ENCODE measurements at regions not wholly inside any gene's neighbourhood (a gene's known extent, or its start where the extent isn't known, plus 50 kb on each side); places are given as distances from the start of the nearest gene placed in this dataset.

DNA sequence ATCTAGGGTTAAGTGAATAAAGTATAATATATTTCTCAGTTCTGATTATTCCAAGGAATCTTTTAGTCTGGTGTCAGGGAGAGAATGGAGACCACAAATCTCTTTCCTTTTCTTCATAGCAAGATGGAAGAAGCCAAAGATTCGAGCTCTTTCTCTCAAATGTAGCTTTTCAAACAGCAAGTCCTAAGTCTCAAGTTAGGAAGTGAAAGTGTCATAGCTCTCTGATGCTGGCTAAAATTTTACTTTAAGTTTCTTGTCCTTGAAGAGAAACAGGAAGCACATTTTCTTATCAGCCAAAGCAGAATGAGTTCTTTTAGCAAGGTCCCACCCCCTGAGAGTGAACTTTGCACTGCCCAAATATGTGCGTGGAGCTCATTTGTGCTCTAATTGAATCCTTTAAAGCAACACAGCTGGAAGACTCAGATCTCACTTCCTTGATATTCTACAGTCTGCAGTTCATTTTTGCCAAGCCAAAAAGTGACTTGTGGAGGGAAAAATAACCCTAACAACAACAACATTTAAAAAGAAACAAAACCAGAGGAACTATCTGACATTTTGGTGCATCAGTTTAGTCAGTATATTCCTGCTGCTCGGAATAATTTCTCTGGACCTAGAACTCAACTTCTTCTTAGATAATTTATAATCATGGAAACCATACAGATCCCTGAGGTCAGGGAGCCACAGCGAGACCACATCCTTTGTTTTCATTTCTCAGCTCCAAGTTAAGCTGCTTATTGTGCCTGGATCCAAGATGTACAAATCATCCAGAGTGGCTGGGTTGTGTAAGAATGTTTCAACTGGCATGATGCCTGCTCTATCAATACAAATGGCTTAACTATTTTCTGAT is 238.7 kb upstream of the P2RY1 start:
- TF ChIP-seq GATA3 (IDR thresholded peaks at IDR 0.05; ENCODE audit: low read depth, low read length) (no peak), GATA2 (IDR thresholded peaks at IDR 0.05; ENCODE audit: low read depth, low read length) (no peak)

DNA sequence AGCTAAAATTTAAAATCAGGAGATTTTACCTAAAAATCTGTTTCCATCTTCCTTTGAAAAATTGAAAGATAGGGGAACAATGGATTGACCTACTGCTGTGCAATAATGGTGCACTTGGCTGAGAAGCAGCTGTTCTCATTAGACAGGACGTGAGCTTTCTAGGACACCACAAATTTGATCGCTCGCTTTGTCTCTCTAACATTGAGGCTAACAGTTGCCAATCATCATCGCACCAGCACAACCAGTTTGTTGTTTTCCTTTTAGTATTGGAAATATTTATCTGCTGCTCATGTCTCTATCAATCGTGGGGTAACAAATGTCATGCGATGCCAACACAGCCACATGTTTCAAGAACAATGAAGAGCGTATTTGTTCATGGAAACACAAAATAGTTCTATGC is 228.8 kb upstream of the P2RY1 start:
- no peak for TF ChIP-seq GATA2 (IDR thresholded peaks at IDR 0.05; ENCODE audit: low read depth, low read length)
- TF ChIP-seq GATA3 (IDR thresholded peaks at IDR 0.05; ENCODE audit: low read depth, low read length): no peak

DNA sequence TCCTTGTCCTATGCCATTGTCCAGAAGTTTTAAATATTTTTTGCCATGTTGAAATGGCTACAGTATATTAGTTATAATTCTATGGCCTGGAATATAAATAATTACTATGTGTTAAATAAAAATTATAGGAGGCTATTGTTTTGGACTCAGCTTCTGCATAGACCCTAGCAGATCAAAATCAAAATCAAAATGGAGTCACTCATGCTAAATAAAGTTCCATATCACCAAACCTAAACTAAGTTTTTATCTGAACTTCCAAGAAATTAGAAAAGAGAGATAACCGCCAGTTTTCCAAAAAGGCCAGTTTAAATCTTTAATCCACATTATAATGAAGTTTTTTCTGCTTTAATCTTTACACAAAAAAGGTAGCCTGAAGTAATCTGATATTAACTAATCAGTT is 227.8 kb upstream of the P2RY1 start:
- no peak for TF ChIP-seq GATA3 (IDR thresholded peaks at IDR 0.05; ENCODE audit: low read depth, low read length)
- TF ChIP-seq GATA2 (IDR thresholded peaks at IDR 0.05; ENCODE audit: low read depth, low read length): no peak

DNA sequence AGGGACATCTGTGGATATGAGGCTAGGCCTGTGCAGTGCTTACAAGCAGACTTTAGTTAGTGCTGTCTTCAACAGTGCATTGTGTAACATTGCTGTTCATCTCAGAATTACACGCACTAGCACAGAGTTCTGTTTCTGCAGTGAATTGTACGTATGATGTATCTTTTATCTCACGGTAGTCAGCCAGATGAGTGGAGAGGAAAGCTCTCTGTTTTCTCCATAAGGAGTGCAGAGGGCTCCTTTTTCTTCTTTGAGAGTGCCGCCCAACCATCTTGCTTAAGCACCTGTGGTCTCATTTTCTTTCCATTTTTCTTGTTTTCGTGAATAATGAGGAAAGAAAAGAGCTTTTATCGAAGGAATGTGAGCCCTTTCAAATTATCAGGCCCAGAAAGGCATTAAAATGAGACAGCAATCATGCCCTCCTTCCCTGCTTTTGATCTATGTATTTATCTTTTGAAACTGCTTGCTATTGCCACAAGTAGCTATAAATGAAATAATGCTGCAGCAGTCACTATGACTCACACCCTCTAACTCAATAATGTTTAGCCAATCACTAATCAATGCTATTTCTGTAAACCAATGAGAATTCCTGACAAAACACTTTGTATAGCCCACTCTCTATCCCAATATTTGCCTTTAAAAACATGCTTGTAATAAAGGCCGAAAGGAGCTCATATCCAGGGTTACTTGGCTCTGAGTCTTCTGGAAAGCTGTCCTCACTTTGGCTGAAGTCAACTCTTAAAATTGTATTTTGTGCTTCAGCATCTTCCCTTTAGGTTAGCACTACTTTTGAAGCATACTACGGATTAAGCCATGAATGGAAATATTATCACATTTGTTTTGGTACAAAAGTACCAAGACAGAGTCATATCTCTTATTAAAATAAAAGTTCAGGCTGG is 226.0 kb upstream of the P2RY1 start:
- TF ChIP-seq GATA2 (IDR thresholded peaks at IDR 0.05; ENCODE audit: low read depth, low read length): no peak
- no peak for TF ChIP-seq GATA3 (IDR thresholded peaks at IDR 0.05; ENCODE audit: low read depth, low read length)

DNA sequence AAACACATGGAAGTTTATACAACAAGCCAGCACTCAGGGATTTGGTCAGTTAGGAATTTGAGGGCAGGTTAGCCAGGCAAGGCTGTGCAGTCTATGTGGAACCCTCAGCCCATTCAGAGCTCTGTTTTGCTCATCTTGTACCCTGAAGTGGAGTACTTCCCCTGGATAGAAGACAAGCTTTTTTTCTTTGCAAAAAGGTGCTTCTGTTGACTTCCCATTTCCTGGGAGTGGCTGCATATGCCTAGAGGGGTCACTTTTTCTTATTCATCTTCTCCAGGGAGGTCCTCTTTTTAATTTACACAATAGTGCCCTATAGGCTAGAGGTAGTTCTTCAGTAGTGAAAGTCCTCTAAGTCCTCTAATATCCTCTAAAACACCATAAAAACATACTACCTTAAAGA is 225.0 kb upstream of the P2RY1 start:
- no peak for TF ChIP-seq GATA3 (IDR thresholded peaks at IDR 0.05; ENCODE audit: low read depth, low read length)
- no peak for TF ChIP-seq GATA2 (IDR thresholded peaks at IDR 0.05; ENCODE audit: low read depth, low read length)

DNA sequence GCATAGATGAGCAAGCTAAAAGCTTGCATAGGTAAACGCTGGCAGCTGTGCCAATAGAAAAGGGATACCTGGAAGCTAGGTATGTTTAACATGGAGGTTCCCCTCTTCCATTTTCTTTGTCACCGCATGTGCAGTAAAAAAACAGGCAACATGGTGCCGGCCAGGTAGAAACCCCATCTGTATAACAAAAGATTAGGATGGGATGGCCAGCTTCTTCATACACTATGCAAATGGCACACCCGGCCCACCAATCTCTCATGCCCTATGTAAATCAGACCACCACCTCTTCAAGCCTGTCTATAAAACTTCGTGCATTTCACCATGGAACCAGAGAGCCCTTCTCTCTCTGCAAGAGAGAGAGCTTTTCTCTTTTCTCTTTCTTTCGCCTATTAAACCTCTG is 224.3 kb upstream of the P2RY1 start:
- TF ChIP-seq GATA3 (IDR thresholded peaks at IDR 0.05; ENCODE audit: low read depth, low read length) (no peak), GATA2 (IDR thresholded peaks at IDR 0.05; ENCODE audit: low read depth, low read length) (no peak)

DNA sequence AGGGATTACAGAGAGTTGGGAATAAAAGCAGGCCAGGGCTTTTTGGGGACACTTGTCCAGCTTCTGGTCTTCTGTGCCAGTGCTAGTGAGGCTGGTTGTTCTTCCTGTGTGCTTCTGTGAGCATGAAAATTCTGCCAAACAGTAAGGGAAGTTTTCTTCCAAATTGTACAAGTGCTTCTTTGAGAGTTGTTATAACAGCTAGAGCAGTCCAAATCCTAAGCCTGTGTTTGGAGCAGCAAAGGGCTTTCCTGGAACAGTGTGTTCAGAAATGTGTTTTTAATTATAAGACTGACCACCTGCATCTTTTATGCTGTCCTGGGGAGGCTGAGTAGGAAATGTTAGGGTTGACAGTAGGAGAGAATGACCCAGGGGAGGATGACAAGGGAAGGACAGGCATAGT is 223.0 kb upstream of the P2RY1 start:
- TF ChIP-seq GATA2 (IDR thresholded peaks at IDR 0.05; ENCODE audit: low read depth, low read length) (no peak), GATA3 (IDR thresholded peaks at IDR 0.05; ENCODE audit: low read depth, low read length) (no peak)

DNA sequence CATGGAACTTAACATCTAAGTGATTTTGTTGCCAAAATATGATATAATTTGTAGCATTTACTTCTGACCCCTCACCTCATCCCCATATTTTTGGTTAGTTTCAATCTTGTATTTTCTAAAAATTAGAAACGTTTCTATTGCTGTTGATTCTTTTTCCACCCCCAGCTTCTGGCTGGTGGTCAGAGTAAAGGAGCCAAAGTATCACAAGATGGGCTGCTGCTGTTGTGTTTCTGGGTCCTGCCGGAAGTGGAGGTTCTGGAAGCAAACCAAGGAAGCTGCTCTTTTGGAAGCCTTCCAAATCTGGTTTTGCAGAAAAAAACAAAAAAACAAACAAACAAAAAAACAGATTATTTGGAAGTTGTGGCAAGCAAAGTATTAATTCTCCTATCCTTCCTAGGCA is 221.1 kb upstream of the P2RY1 start:
- TF ChIP-seq GATA3 (IDR thresholded peaks at IDR 0.05; ENCODE audit: low read depth, low read length): no peak
- no peak for TF ChIP-seq GATA2 (IDR thresholded peaks at IDR 0.05; ENCODE audit: low read depth, low read length)

DNA sequence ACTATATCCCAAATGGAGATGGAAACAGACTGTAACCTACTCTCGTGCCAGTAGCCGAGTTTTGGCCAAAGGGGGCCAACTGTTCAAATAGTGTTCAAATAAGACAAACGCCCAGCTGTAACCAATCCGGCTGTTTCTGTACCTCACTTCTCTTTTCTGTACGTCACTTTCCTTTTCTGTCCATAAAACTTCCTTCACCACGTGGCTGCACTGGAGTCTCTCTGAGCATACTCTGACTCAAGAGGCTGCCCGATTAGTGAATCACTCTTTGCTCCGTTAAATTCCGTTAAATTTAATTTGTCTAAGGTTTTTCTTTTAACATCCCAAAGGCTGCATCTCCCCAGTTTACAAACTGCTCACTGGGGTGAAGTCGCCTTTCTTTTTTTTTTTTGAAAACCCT is 219.2 kb upstream of the P2RY1 start:
- TF ChIP-seq GATA2 (IDR thresholded peaks at IDR 0.05; ENCODE audit: low read depth, low read length) (no peak), GATA3 (IDR thresholded peaks at IDR 0.05; ENCODE audit: low read depth, low read length) (no peak)

DNA sequence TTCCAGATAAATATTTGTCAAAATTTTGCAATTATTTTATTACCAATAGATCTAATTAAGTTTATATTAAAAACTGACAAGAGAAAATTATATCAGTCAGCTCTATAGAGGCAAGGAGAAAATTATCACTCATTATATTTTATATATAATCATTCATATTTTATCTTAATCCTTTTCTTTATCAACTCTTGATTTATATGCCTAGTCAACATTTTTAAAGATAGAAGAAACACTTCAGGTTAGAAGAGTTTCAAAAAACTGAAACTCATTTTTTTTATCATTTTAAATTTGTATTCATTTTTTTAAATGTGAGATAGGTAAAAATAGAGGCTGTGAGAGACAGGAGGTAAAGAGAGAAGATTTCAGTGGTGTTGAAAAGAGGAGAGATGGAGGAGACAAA is 217.3 kb upstream of the P2RY1 start:
- TF ChIP-seq GATA2 (IDR thresholded peaks at IDR 0.05; ENCODE audit: low read depth, low read length) (no peak), GATA3 (IDR thresholded peaks at IDR 0.05; ENCODE audit: low read depth, low read length) (no peak)

DNA sequence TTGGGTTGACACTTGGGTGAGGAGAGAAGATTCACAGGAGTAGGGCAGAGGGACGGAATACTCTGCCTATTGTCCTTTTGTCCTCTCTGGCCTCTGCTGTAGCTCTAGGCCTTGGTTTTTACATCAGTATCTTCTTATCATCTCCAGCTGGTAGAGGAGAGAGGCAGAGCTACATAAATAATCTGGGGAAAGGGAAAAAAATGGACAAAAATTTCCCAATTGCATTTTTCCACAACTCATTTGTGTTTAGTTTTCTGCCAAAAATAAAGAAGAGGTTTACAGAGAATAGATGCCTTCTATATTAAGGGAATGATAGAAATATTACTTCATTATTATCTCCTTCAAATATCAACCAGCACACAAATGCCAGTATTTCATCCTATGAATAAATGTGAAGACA is 216.4 kb upstream of the P2RY1 start:
- TF ChIP-seq GATA3 (IDR thresholded peaks at IDR 0.05; ENCODE audit: low read depth, low read length) (no peak), GATA2 (IDR thresholded peaks at IDR 0.05; ENCODE audit: low read depth, low read length) (no peak)

DNA sequence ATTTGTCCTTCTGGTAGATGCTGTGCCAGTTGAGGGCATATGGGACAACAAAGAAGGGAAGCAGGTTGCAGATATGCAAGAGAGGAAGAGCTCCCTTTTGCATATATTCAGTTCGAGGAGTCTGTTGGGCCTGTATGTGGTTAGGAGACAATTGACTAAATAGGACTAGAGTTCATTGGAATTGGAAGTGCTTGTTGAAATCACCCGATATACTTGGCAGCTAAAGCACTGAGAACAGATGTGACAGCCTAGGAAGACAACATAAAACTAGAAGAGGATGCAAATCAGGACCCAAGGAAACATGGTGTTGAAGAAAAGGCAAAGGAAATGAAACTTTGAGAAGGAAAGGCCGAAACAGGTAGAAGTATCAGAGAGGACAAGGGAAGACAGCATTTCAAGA is 215.2 kb upstream of the P2RY1 start:
- TF ChIP-seq GATA3 (IDR thresholded peaks at IDR 0.05; ENCODE audit: low read depth, low read length): no peak

DNA sequence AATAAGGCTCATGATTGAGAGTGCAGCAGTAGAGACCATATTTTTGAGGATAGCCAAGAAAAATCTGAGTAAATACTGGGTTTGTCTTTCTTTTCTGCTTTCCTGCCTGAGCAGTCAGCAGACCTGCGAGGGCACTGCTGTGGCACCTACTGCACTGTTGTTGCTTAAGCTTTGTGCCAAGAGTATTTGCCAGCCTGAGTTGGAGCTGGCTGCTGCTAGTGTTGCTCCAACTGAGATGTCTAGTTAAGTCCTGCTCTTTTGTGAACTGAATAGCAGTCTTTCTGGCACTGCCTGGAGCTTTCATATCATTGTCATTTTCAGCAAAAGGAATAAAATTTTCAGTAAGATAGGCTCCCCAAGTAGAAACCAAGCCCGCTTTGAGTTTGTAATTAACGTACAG is 214.5 kb upstream of the P2RY1 start:
- TF ChIP-seq GATA2 (IDR thresholded peaks at IDR 0.05; ENCODE audit: low read depth, low read length) (no peak), GATA3 (IDR thresholded peaks at IDR 0.05; ENCODE audit: low read depth, low read length) (no peak)

DNA sequence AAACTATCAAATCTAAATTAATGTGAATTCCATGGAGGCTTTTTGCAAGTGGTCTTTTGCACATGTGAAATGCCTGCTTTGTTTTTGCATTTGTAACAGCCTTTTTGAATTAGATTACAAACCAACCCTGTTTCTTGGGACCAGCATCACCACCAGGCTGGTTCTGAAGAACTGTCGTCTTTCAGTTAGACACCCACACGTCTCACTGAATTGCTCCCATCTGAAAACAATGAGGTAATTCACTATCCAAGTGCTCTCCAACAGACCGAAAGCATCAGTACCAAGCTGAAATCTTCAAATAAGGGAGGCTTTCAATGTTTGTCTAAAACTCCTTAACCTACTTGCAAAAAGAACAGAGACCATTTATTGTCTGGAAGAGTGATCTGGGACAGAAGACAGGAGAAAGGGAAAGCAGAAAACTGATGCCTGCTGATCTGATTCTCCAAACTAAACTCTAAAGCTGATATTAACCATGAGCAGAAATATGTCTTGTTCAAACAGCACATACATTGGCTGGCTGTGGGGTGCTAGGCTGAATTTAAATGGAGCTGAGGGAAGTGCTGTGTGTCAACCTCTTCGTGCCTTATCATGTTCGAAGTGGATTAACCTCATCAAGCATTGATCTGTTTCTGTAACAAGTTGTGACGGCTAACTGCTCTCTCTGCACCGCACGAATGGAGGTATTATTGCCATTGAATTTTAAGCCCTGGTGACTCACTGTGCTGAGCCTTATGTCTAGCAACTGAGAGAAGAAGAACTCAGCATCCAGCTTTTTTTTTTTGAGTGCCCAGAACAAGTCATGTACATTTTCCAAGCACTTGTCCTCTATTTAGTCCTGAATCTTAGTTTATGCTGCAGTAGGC is 213.7 kb upstream of the P2RY1 start:
- TF ChIP-seq GATA3 (IDR thresholded peaks at IDR 0.05; ENCODE audit: low read depth, low read length) (no peak), GATA2 (IDR thresholded peaks at IDR 0.05; ENCODE audit: low read depth, low read length) (no peak)

Data from SH-SY5Y (cell line).